ENCODE measurements at regions not wholly inside any gene's neighbourhood (a gene's known extent, or its start where the extent isn't known, plus 50 kb on each side); places are given as distances from the start of the nearest gene placed in this dataset.

DNA sequence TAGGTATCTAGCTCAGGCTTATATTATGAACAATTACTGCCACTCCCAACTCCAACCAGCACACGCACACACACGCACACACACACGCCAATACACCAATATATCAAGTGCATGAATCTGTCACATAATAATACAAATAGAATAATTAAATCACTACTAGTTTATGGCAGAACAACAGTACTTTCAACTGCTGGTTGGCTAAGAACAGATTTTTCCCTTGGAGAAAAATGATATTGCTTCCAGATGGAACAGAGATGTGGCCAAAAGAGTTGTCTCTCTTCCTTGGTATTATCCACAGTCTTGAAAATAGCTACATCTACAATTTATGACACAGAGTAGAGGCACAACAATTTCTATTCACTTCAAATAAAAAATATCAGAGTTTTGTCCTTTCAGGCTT, 538.3 kb upstream of the FAT3 start:
- no peaks in the 10 kb centered on the region for H3K79me2 ChIP-seq (ENCODE audit: control insufficient read depth, insufficient read depth, low read length, unreplicated experiment)
- no peaks in the 10 kb centered on the region for H3K4me1 ChIP-seq (ENCODE audit: control insufficient read depth, insufficient read depth, low read length, unreplicated experiment)
- no peak overlapping the region for H3K4me3 ChIP-seq (ENCODE audit: low read depth, low read length)
- H3K36me3 ChIP-seq (ENCODE audit: insufficient read depth, low read length), result no peaks in the 10 kb centered on the region
- no peak overlapping the region for H2AFZ ChIP-seq (ENCODE audit: low read length, unreplicated experiment)
- no peak overlapping the region for H3K27ac ChIP-seq (ENCODE audit: low read depth, low read length)
- no peaks in the 10 kb centered on the region for H3K27me3 ChIP-seq (ENCODE audit: insufficient read depth, low read length)

DNA sequence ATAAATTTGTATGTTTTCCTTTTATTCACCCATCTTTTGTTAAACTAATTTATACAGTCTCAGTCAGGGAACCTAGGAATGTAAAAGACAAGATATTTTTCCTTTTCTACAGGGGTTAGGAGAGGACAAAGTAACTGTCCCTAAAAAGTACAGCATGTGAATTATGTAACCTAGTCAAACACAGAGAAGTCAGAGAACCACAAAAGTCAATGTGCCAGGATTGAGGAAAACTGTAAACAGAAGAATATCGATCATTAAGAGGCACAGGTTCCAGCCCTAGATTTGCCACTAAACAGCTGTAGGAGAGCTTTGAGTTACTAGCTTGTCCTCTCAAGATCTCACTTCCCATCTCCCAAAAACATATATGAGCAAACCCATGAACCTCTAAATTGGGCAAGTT, 550.9 kb upstream of the FAT3 start:
- no peaks in the 10 kb centered on the region for H3K4me1 ChIP-seq (ENCODE audit: control insufficient read depth, insufficient read depth, low read length, unreplicated experiment)
- H3K27me3 ChIP-seq (ENCODE audit: insufficient read depth, low read length), result no peaks in the 10 kb centered on the region
- H3K79me2 ChIP-seq (ENCODE audit: control insufficient read depth, insufficient read depth, low read length, unreplicated experiment), result no peaks in the 10 kb centered on the region
- no peak overlapping the region for H3K27ac ChIP-seq (ENCODE audit: low read depth, low read length)
- H2AFZ ChIP-seq (ENCODE audit: low read length, unreplicated experiment), result no peak overlapping the region
- no peak overlapping the region for H3K4me3 ChIP-seq (ENCODE audit: low read depth, low read length)
- H3K36me3 ChIP-seq (ENCODE audit: insufficient read depth, low read length), result no peaks in the 10 kb centered on the region

DNA sequence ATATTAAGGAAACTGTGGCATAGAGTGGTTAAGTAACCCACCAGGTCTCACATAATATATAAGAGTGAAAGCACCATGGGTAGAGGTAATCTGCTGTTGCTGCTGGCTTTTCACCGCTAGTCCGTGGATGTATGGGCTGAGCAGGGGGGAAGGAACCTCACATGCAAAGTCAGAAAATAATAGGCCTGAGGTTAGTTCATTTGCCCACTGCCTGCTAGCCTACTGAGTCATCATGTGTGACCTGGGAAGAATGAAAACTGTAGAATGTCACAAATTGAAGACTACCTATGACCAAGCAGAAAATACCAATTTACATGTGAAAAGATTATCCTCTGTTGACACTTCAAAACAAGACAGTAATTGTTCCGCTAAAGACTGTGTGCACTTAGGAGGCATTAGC, 560.1 kb upstream of the FAT3 start:
- no peaks in the 10 kb centered on the region for H3K79me2 ChIP-seq (ENCODE audit: control insufficient read depth, insufficient read depth, low read length, unreplicated experiment)
- no peak overlapping the region for H2AFZ ChIP-seq (ENCODE audit: low read length, unreplicated experiment)
- no peak overlapping the region for H3K27ac ChIP-seq (ENCODE audit: low read depth, low read length)
- no peaks in the 10 kb centered on the region for H3K27me3 ChIP-seq (ENCODE audit: insufficient read depth, low read length)
- no peak overlapping the region for H3K4me3 ChIP-seq (ENCODE audit: low read depth, low read length)
- H3K4me1 ChIP-seq (ENCODE audit: control insufficient read depth, insufficient read depth, low read length, unreplicated experiment), result no peaks in the 10 kb centered on the region
- no peaks in the 10 kb centered on the region for H3K36me3 ChIP-seq (ENCODE audit: insufficient read depth, low read length)

DNA sequence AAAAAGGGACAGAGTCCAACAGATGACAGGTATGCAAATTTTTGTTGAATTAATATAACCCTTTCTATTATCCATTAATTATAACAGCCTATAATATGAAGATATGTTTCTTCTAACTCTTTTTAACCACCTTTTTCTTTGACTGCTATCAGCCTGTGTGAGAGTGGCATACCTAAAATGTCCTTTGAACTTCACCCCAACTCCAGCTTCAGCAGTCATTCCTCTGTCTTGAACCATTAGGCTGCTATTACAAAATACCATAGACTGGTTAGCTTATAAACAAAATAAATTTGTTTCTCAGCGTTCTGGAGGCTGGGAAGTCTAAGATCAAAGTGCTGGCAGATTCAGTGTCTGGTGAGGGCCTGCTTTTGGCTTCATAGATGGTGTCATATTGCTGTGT, 564.6 kb upstream of the FAT3 start:
- no peak overlapping the region for H2AFZ ChIP-seq (ENCODE audit: low read length, unreplicated experiment)
- no peaks in the 10 kb centered on the region for H3K36me3 ChIP-seq (ENCODE audit: insufficient read depth, low read length)
- H3K79me2 ChIP-seq (ENCODE audit: control insufficient read depth, insufficient read depth, low read length, unreplicated experiment), result no peaks in the 10 kb centered on the region
- no peak overlapping the region for H3K27ac ChIP-seq (ENCODE audit: low read depth, low read length)
- no peak overlapping the region for H3K4me3 ChIP-seq (ENCODE audit: low read depth, low read length)
- no peaks in the 10 kb centered on the region for H3K27me3 ChIP-seq (ENCODE audit: insufficient read depth, low read length)
- no peaks in the 10 kb centered on the region for H3K4me1 ChIP-seq (ENCODE audit: control insufficient read depth, insufficient read depth, low read length, unreplicated experiment)

DNA sequence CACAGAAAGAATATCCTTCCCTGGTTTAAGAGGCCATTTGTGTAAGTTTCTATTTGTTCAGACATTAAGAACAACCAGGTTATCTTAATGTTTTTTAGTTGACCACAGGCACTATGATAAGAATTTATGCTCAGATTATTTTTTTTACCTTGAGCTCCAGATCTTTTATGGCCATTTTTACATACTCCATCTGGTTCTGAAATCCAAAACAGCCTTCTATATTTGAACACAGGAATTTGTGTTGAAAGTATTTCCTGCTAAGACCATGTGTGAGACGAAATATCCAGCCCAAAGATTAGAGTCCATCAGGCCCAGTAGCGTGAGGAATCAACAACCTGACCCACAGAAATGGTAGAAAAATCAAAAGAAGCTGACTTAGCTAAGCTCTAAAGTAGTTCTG, 569.9 kb upstream of the FAT3 start:
- Histone ChIP-seq H2AFZ (ENCODE audit: low read length, unreplicated experiment) (no peak overlapping the region), H3K4me1 (ENCODE audit: control insufficient read depth, insufficient read depth, low read length, unreplicated experiment) (no peaks in the 10 kb centered on the region), H3K27me3 (ENCODE audit: insufficient read depth, low read length) (no peaks in the 10 kb centered on the region), H3K36me3 (ENCODE audit: insufficient read depth, low read length) (no peaks in the 10 kb centered on the region), H3K27ac (ENCODE audit: low read depth, low read length) (no peak overlapping the region), H3K79me2 (ENCODE audit: control insufficient read depth, insufficient read depth, low read length, unreplicated experiment) (no peaks in the 10 kb centered on the region), H3K4me3 (ENCODE audit: low read depth, low read length) (no peak overlapping the region)

DNA sequence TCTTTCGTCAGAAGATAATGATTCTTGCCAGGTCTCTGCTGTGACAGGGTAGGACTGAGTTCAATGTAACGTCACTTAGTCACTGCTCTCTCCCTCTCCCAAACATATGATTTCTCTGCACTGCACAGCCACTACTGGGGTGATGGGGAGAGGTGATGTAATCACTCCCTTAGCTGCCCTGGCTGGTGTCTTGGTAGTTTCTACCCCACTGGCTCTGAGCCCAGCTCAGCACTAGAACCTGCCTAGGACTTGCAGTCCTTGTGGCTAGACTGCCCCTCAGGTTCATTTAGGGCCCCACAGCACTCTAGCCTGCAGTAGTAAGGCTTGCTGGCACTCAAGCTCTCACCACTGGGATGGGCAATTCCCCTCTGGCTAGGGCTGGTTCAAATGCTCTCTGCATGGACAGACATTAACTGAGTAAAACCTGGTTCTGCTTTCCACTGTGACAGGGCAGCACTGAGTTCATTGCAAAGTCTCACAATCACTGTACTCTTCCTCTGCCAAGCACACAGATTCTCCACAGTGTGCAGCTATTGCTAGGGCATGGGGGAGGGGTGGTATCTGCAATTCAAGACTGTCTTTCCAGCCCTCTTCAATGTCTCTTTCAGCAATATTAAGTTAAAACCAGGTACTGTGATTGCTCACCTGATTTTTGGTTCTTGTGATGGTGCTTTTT, 571.4 kb upstream of the FAT3 start:
- H3K36me3 ChIP-seq (ENCODE audit: insufficient read depth, low read length), result no peaks in the 10 kb centered on the region
- no peaks in the 10 kb centered on the region for H3K4me1 ChIP-seq (ENCODE audit: control insufficient read depth, insufficient read depth, low read length, unreplicated experiment)
- no peak overlapping the region for H3K27ac ChIP-seq (ENCODE audit: low read depth, low read length)
- no peaks in the 10 kb centered on the region for H3K27me3 ChIP-seq (ENCODE audit: insufficient read depth, low read length)
- no peaks in the 10 kb centered on the region for H3K79me2 ChIP-seq (ENCODE audit: control insufficient read depth, insufficient read depth, low read length, unreplicated experiment)
- H2AFZ ChIP-seq (ENCODE audit: low read length, unreplicated experiment), result no peak overlapping the region
- H3K4me3 ChIP-seq (ENCODE audit: low read depth, low read length), result no peak overlapping the region

DNA sequence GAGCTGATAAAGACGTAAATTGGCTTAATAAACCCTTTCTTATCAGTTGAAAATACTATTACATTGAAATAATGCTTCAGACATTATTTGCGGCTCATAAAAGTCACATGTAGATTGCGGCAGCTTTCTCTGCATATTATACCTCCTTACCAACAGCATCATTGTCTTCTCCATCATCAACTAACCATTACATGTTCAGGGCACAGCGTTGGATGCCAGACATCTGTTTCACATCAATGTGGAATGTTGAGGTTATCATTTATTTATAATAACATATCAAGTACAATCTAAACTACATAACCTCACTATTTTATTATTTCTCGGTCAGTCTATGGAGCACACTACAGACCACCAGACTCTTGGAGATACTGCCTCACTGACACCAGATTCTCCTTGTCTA, 573.8 kb upstream of the FAT3 start:
- H2AFZ ChIP-seq (ENCODE audit: low read length, unreplicated experiment), result no peak overlapping the region
- no peaks in the 10 kb centered on the region for H3K27me3 ChIP-seq (ENCODE audit: insufficient read depth, low read length)
- no peak overlapping the region for H3K27ac ChIP-seq (ENCODE audit: low read depth, low read length)
- no peaks in the 10 kb centered on the region for H3K36me3 ChIP-seq (ENCODE audit: insufficient read depth, low read length)
- H3K79me2 ChIP-seq (ENCODE audit: control insufficient read depth, insufficient read depth, low read length, unreplicated experiment), result no peaks in the 10 kb centered on the region
- no peak overlapping the region for H3K4me3 ChIP-seq (ENCODE audit: low read depth, low read length)
- no peaks in the 10 kb centered on the region for H3K4me1 ChIP-seq (ENCODE audit: control insufficient read depth, insufficient read depth, low read length, unreplicated experiment)

DNA sequence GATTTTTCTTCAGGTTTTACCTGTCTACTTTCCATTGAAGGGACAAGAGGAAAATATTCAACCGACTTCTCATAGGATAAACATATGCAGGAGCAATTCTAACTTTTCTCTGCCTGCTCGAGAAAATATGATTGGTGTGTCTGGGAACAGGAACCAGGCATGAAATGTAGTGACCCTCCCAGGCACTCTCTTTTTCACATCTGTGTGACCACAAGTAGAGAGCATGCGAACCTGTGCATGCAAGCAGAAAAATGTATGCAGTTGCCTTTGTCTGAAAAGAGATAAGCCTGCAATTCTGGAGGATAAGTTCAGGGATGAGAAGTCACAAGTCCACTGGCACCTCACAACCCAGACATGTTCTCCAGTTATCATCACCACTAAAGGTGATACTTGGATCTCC, 583.5 kb upstream of the FAT3 start:
- Histone ChIP-seq H3K4me1 (ENCODE audit: control insufficient read depth, insufficient read depth, low read length, unreplicated experiment) (no peaks in the 10 kb centered on the region), H3K4me3 (ENCODE audit: low read depth, low read length) (no peak overlapping the region), H2AFZ (ENCODE audit: low read length, unreplicated experiment) (no peak overlapping the region), H3K36me3 (ENCODE audit: insufficient read depth, low read length) (no peaks in the 10 kb centered on the region), H3K79me2 (ENCODE audit: control insufficient read depth, insufficient read depth, low read length, unreplicated experiment) (no peaks in the 10 kb centered on the region), H3K27ac (ENCODE audit: low read depth, low read length) (no peak overlapping the region), H3K27me3 (ENCODE audit: insufficient read depth, low read length) (no peaks in the 10 kb centered on the region)

DNA sequence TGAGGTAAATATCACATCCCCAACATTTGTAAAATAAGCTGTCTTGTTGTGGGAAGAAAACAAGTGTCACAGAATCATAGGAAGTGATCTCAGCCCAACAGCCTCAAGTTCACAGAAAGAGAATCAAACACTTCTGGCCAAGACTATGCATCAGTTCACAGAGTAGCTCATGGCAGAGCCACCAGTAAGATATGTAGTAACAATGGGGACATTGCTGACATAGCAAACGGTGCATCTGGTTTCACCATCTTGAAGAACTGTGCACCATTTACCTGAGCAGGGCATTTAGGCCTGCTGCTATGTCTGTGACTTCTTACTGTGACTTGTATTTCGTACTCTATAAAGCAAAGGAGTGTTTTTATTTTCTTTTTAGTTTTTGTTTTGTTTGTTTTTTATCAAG, 585.3 kb upstream of the FAT3 start:
- H3K27me3 ChIP-seq (ENCODE audit: insufficient read depth, low read length), result no peaks in the 10 kb centered on the region
- no peak overlapping the region for H3K4me3 ChIP-seq (ENCODE audit: low read depth, low read length)
- no peak overlapping the region for H2AFZ ChIP-seq (ENCODE audit: low read length, unreplicated experiment)
- no peaks in the 10 kb centered on the region for H3K4me1 ChIP-seq (ENCODE audit: control insufficient read depth, insufficient read depth, low read length, unreplicated experiment)
- no peak overlapping the region for H3K27ac ChIP-seq (ENCODE audit: low read depth, low read length)
- no peaks in the 10 kb centered on the region for H3K79me2 ChIP-seq (ENCODE audit: control insufficient read depth, insufficient read depth, low read length, unreplicated experiment)
- H3K36me3 ChIP-seq (ENCODE audit: insufficient read depth, low read length), result no peaks in the 10 kb centered on the region

DNA sequence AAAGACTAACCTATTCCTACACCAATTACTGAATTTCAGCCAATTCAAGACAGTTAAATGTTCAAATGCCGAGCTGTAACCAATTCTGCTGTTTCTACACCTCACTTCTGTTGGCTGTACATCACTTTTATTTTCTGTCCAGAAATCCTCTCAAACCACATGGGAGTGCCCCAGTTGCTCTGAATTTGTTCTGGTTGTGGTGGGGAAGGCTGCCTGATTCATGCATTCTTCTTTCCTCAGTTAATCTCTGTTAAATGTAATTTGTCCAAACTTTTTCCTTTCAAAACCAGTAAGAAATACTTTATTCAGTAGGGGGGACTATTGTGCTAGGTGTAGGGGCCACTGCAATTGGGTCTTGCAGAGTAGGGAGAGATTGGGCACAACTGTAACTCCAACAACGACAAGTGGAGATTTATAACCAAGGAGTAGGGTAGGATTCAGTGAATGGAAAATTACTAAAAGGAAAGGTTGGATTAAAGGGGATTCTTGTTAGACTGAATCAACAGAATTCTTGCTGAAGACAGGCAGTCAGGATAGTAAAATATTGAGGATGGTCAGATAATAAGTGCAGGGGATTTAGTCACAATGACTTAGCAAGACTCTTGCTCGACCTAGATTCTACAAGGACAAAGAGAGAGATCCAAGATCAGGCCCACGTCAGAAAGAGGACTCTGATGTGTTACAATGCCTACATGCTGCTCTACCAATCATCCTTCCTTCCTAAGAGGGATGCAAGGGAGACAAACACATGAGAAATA, 593.5 kb upstream of the FAT3 start:
- Histone ChIP-seq H3K36me3 (ENCODE audit: insufficient read depth, low read length) (no peaks in the 10 kb centered on the region), H3K4me1 (ENCODE audit: control insufficient read depth, insufficient read depth, low read length, unreplicated experiment) (no peaks in the 10 kb centered on the region), H3K27ac (ENCODE audit: low read depth, low read length) (no peak overlapping the region), H3K79me2 (ENCODE audit: control insufficient read depth, insufficient read depth, low read length, unreplicated experiment) (no peaks in the 10 kb centered on the region), H3K4me3 (ENCODE audit: low read depth, low read length) (no peak overlapping the region), H3K27me3 (ENCODE audit: insufficient read depth, low read length) (no peaks in the 10 kb centered on the region), H2AFZ (ENCODE audit: low read length, unreplicated experiment) (no peak overlapping the region)

DNA sequence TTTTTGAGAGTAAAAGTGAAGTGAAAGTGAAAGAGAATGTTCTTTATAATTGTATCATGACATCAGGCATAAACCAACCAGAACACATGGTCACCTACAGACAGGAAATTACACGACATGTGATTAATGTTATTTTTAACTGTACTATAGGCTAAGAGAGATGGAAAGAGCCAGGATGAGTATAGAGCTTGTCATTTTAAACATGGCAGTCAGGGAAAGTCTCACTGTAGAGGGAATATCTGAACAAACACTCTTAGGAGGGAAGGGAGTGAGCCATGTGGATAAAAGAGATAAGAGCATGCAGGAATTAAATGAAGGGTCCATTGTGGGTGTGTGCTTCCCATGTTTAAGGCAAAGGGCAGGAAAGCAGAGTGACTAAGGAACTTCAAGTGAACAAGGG, 599.1 kb upstream of the FAT3 start:
- Histone ChIP-seq H3K27ac (ENCODE audit: low read depth, low read length) (no peak overlapping the region), H2AFZ (ENCODE audit: low read length, unreplicated experiment) (no peak overlapping the region)

More for the DNA sequence above, 599.1 kb upstream of the FAT3 start:
- no peaks in the 10 kb centered on the region for H3K27me3 ChIP-seq (ENCODE audit: insufficient read depth, low read length)
- H3K79me2 ChIP-seq (ENCODE audit: control insufficient read depth, insufficient read depth, low read length, unreplicated experiment), result no peaks in the 10 kb centered on the region
- H3K36me3 ChIP-seq (ENCODE audit: insufficient read depth, low read length), result no peaks in the 10 kb centered on the region
- no peak overlapping the region for H3K4me3 ChIP-seq (ENCODE audit: low read depth, low read length)
- no peaks in the 10 kb centered on the region for H3K4me1 ChIP-seq (ENCODE audit: control insufficient read depth, insufficient read depth, low read length, unreplicated experiment)

Data from ACC112 (cell line).